OCI-LY3 (cell line): ENCODE measurements at regions not wholly inside any gene's neighbourhood (a gene's known extent, or its start where the extent isn't known, plus 50 kb on each side); places are given as distances from the start of the nearest gene placed in this dataset.

Source experiments
- EZH2phosphoT487 ChIP-seq: fragments of 200-600 bp; shearing (Covaris generic); IDR thresholded peaks from 2 replicates; pipeline ENCODE4 v1.6.1; 2018; ENCODE audit warnings: antibody characterized with exemption, mixed run types, low read depth
- TF ChIP-seq, protein P1 (sequence below): fragments of 200-600, 300-600 bp; sonication (generic); IDR thresholded peaks from 2 replicates; pipeline ENCODE4 v1.5.1; 2014; ENCODE audit warnings: antibody characterized with exemption, low read length, low read depth

DNA sequence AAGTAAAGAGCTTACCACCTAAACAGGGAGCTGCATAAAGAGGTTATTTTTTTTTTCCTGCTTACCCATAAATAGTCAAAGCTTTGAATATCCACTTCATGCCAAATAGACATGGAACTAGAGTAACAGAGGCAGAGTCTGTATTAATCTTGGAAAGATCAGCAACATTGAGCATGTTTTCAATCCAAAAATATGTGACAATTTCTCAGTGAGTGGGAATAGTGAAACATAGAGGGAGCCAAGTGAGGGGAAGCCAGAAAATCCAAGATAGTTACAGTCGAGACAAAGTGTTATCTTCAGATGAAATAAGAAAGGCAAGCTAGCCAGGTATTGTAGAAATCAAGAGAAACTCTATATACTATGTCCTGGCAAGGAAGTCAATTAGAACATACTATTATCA, 122.3 kb upstream of the TACR3 start:
- TF ChIP-seq, protein P1, sequence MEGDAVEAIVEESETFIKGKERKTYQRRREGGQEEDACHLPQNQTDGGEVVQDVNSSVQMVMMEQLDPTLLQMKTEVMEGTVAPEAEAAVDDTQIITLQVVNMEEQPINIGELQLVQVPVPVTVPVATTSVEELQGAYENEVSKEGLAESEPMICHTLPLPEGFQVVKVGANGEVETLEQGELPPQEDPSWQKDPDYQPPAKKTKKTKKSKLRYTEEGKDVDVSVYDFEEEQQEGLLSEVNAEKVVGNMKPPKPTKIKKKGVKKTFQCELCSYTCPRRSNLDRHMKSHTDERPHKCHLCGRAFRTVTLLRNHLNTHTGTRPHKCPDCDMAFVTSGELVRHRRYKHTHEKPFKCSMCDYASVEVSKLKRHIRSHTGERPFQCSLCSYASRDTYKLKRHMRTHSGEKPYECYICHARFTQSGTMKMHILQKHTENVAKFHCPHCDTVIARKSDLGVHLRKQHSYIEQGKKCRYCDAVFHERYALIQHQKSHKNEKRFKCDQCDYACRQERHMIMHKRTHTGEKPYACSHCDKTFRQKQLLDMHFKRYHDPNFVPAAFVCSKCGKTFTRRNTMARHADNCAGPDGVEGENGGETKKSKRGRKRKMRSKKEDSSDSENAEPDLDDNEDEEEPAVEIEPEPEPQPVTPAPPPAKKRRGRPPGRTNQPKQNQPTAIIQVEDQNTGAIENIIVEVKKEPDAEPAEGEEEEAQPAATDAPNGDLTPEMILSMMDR: no peak
- TF ChIP-seq EZH2phosphoT487: no peak
